CD4-positive, CD25-positive, alpha-beta regulatory T cell (primary cell): ENCODE measurements at regions not wholly inside any gene's neighbourhood (a gene's known extent, or its start where the extent isn't known, plus 50 kb on each side); places are given as distances from the start of the nearest gene placed in this dataset.
A peak's percentile ranks its signal among the peaks of the same experiment; 100 is the strongest.
"Not testable (repeated sequence)": the region's sequence is repeated elsewhere in the genome, so short reads cannot be mapped to it uniquely, and the experiment has no call there.

Source experiments
- ATAC-seq, 2 donors: fragments of 150-1000 bp; cut with Tn5 transposase; one replicate each; pipeline ENCODE4 v1.10.0; 2021; ENCODE audit warnings: low read depth in 2 of 2, moderate number of reproducible peaks in 2 of 2, moderate library complexity in 1 of 2
- DNase-seq, 3 donors: peaks; one replicate each; pipeline versions ENCODE4 v3.0.0 to v3.0.0-alpha.2; 2012 to 2022; ENCODE audit warnings: mixed read lengths in 1 of 3
- H3K27ac ChIP-seq: one replicate; pipeline ENCODE4 v1.7.0; 2013; ENCODE audit warnings: mild to moderate bottlenecking, low read length; ENCODE audit not compliant: insufficient read depth, poor library complexity, severe bottlenecking
- H3K27me3 ChIP-seq: one replicate; pipeline ENCODE4 v1.7.0; 2013; ENCODE audit warnings: low read length; ENCODE audit not compliant: control insufficient read depth, insufficient read depth
- H3K36me3 ChIP-seq: one replicate; pipeline ENCODE4 v1.7.0; 2013; ENCODE audit warnings: mild to moderate bottlenecking, low read length, moderate library complexity; ENCODE audit not compliant: control insufficient read depth, insufficient read depth
- H3K4me1 ChIP-seq: 2 replicates; pipeline ENCODE4 v1.7.0; 2013; ENCODE audit warnings: mild to moderate bottlenecking, low read length; ENCODE audit not compliant: insufficient read depth, control insufficient read depth, poor library complexity, severe bottlenecking
- H3K4me3 ChIP-seq: one replicate; pipeline ENCODE4 v1.7.0; 2013; ENCODE audit warnings: low read depth, mild to moderate bottlenecking, low read length, moderate library complexity
- H3K9me3 ChIP-seq, 2 experiments: 1 replicate in 1 of 2; 2 replicates in 1 of 2; pipeline ENCODE4 v1.7.0; 2013; ENCODE audit warnings: low read length in 2 of 2, mild to moderate bottlenecking in 1 of 2, moderate library complexity in 1 of 2; ENCODE audit not compliant: control insufficient read depth in 2 of 2
- H3K27ac Mint-ChIP-seq, 3 donors: one replicate each; pipeline ENCODE4 v1.8.0; 2020 to 2022; ENCODE audit warnings: mild to moderate bottlenecking in 3 of 3, mixed read lengths in 3 of 3, moderate library complexity in 2 of 3
- H3K27me3 Mint-ChIP-seq: one replicate; pipeline ENCODE4 v1.8.0; 2022; ENCODE audit warnings: mild to moderate bottlenecking, mixed read lengths
- H3K36me3 Mint-ChIP-seq: one replicate; pipeline ENCODE4 v1.8.0; 2020; ENCODE audit warnings: mixed read lengths
- H3K4me1 Mint-ChIP-seq, 4 donors: one replicate each; pipeline ENCODE4 v1.8.0; 2020 to 2022; ENCODE audit warnings: mixed read lengths in 4 of 4, mild to moderate bottlenecking in 1 of 4
- H3K4me3 Mint-ChIP-seq, 4 donors: one replicate each; pipeline ENCODE4 v1.8.0; 2020 to 2022; ENCODE audit warnings: mild to moderate bottlenecking in 4 of 4, mixed read lengths in 4 of 4, moderate library complexity in 3 of 4
- H3K9me3 Mint-ChIP-seq, 7 donors: one replicate each; pipeline ENCODE4 v1.8.0; 2020 to 2022; ENCODE audit warnings: mixed read lengths in 7 of 7, mild to moderate bottlenecking in 3 of 7, moderate library complexity in 2 of 7

GRCh38 chr10:120208488-120208887 is 248.5 kb upstream of the PLPP4 start:
- Histone ChIP-seq H3K4me3 (no peak overlapping the region), H3K4me1 (no peaks in the 10 kb centered on the region), H3K36me3 (no peaks in the 10 kb centered on the region), H3K27me3 (no peaks in the 10 kb centered on the region), H3K9me3 (no peaks in the 10 kb centered on the region), H3K27ac (no peak overlapping the region)
- Mint-ChIP-seq H3K27ac (no peak overlapping the region), H3K4me1 (no peaks in the 10 kb centered on the region), H3K9me3 (peaks cover 0 to 5% (median 0%) of the 10 kb centered on the region in 7 donors), H3K4me3 (no peak overlapping the region), H3K36me3 (no peaks in the 10 kb centered on the region), H3K27me3 (peaks cover 6% of the 10 kb centered on the region)
- DNase-seq (no peak), ATAC-seq (no peak)

- no peak for DNase-seq
- H3K4me1 Mint-ChIP-seq, result no peaks in the 10 kb centered on the region
- Histone ChIP-seq H3K36me3 (no peaks in the 10 kb centered on the region), H3K9me3 (no peaks in the 10 kb centered on the region), H3K27ac (no peak overlapping the region), H3K4me1 (no peaks in the 10 kb centered on the region), H3K4me3 (no peak overlapping the region), H3K27me3 (no peaks in the 10 kb centered on the region)
- no peak overlapping the region for H3K4me3 Mint-ChIP-seq
- peaks cover 0 to 5% (median 0%) of the 10 kb centered on the region in 7 donors for H3K9me3 Mint-ChIP-seq
- no peaks in the 10 kb centered on the region for H3K36me3 Mint-ChIP-seq
- peaks cover 5% of the 10 kb centered on the region for H3K27me3 Mint-ChIP-seq
- no peak for ATAC-seq
- no peak overlapping the region for H3K27ac Mint-ChIP-seq
These were observed 247.8 kb upstream of the PLPP4 start for GRCh38 chr10:120209124-120209762.

- no peak for DNase-seq
- H3K27ac ChIP-seq, result no peak overlapping the region
- H3K36me3 ChIP-seq, result no peaks in the 10 kb centered on the region
- Mint-ChIP-seq H3K36me3 (no peaks in the 10 kb centered on the region), H3K4me3 (no peak overlapping the region), H3K27me3 (peaks cover 5% of the 10 kb centered on the region), H3K4me1 (no peaks in the 10 kb centered on the region), H3K9me3 (peaks cover 0 to 5% (median 0%) of the 10 kb centered on the region in 7 donors), H3K27ac (no peak overlapping the region)
- no peaks in the 10 kb centered on the region for H3K9me3 ChIP-seq
- H3K4me3 ChIP-seq, result no peak overlapping the region
- H3K4me1 ChIP-seq, result no peaks in the 10 kb centered on the region
- H3K27me3 ChIP-seq, result no peaks in the 10 kb centered on the region
- ATAC-seq, result no peak
These were observed 244.8 kb upstream of the PLPP4 start for GRCh38 chr10:120212275-120212674.

- H3K4me1 Mint-ChIP-seq, H3K27me3 Mint-ChIP-seq: not testable (repeated sequence)
These were observed 243.7 kb upstream of the PLPP4 start for GRCh38 chr10:120213283-120213682.

GRCh38 chr10:120217736-120218135 is 239.3 kb upstream of the PLPP4 start:
- no peak overlapping the region for H3K4me3 Mint-ChIP-seq
- Histone ChIP-seq H3K36me3 (no peaks in the 10 kb centered on the region), H3K9me3 (peaks cover 0 to 3% of the 10 kb centered on the region in 2 experiments), H3K27ac (no peak overlapping the region), H3K27me3 (no peaks in the 10 kb centered on the region), H3K4me1 (no peaks in the 10 kb centered on the region), H3K4me3 (no peak overlapping the region)
- DNase-seq, result no peak
- H3K27me3 Mint-ChIP-seq, result no peaks in the 10 kb centered on the region
- no peaks in the 10 kb centered on the region for H3K36me3 Mint-ChIP-seq
- H3K4me1 Mint-ChIP-seq, result no peaks in the 10 kb centered on the region
- H3K9me3 Mint-ChIP-seq, result peaks cover 0 to 5% (median under 1%) of the 10 kb centered on the region in 7 donors
- no peak for ATAC-seq
- no peak overlapping the region for H3K27ac Mint-ChIP-seq

More at GRCh38 chr10:120213283-120213682, 243.7 kb upstream of the PLPP4 start:
- H3K27me3 ChIP-seq, H3K27ac Mint-ChIP-seq, DNase-seq, H3K36me3 ChIP-seq, H3K36me3 Mint-ChIP-seq, H3K4me1 ChIP-seq, H3K4me3 ChIP-seq, H3K9me3 Mint-ChIP-seq, H3K4me3 Mint-ChIP-seq, H3K9me3 ChIP-seq, ATAC-seq, H3K27ac ChIP-seq: not testable (repeated sequence)

GRCh38 chr10:120221873-120222485 is 235.0 kb upstream of the PLPP4 start:
- no peaks in the 10 kb centered on the region for H3K27me3 Mint-ChIP-seq
- Histone ChIP-seq H3K4me1 (no peaks in the 10 kb centered on the region), H3K4me3 (no peak overlapping the region), H3K9me3 (peaks cover 0 to 3% of the 10 kb centered on the region in 2 experiments), H3K27ac (no peak overlapping the region), H3K36me3 (no peaks in the 10 kb centered on the region), H3K27me3 (no peaks in the 10 kb centered on the region)
- no peak overlapping the region for H3K4me3 Mint-ChIP-seq
- H3K9me3 Mint-ChIP-seq, result peaks cover 0 to 3% (median 2%) of the 10 kb centered on the region in 7 donors
- peak in 1 of 3 donors; percentile 39 for DNase-seq
- H3K27ac Mint-ChIP-seq, result no peak overlapping the region
- H3K36me3 Mint-ChIP-seq, result no peaks in the 10 kb centered on the region
- no peak for ATAC-seq
- no peaks in the 10 kb centered on the region for H3K4me1 Mint-ChIP-seq

- ATAC-seq (no peak), DNase-seq (no peak)
- no peaks in the 10 kb centered on the region for H3K9me3 ChIP-seq
- no peak overlapping the region for H3K27ac ChIP-seq
- peaks cover 0 to 3% (median 0%) of the 10 kb centered on the region in 7 donors for H3K9me3 Mint-ChIP-seq
- H3K27ac Mint-ChIP-seq, result no peak overlapping the region
- no peaks in the 10 kb centered on the region for H3K36me3 ChIP-seq
- no peaks in the 10 kb centered on the region for H3K4me1 ChIP-seq
- no peaks in the 10 kb centered on the region for H3K27me3 Mint-ChIP-seq
- H3K4me3 ChIP-seq, result no peak overlapping the region
- no peak overlapping the region for H3K4me3 Mint-ChIP-seq
- no peaks in the 10 kb centered on the region for H3K4me1 Mint-ChIP-seq
- no peaks in the 10 kb centered on the region for H3K36me3 Mint-ChIP-seq
- no peaks in the 10 kb centered on the region for H3K27me3 ChIP-seq
These were observed 227.4 kb upstream of the PLPP4 start for GRCh38 chr10:120229641-120230040.

GRCh38 chr10:120239695-120240094 is 217.3 kb upstream of the PLPP4 start:
- H3K27me3 Mint-ChIP-seq, H3K36me3 Mint-ChIP-seq, H3K4me1 ChIP-seq, H3K27ac Mint-ChIP-seq, H3K4me3 ChIP-seq, H3K9me3 Mint-ChIP-seq, H3K27me3 ChIP-seq, DNase-seq, H3K36me3 ChIP-seq, H3K27ac ChIP-seq, H3K9me3 ChIP-seq, ATAC-seq, H3K4me3 Mint-ChIP-seq, H3K4me1 Mint-ChIP-seq: not testable (repeated sequence)
